Nephron progenitor cell (in vitro differentiated cells): ENCODE measurements at regions not wholly inside any gene's neighbourhood (a gene's known extent, or its start where the extent isn't known, plus 50 kb on each side); places are given as distances from the start of the nearest gene placed in this dataset.
"Not testable (repeated sequence)": the region's sequence is repeated elsewhere in the genome, so short reads cannot be mapped to it uniquely, and the experiment has no call there.

ENCODE experiments used
- DNase-seq: peaks from one replicate; pipeline ENCODE4 v3.0.0; 2021
- H3K27ac Mint-ChIP-seq: 2 replicates; pipeline ENCODE4 v1.8.0; 2021; ENCODE audit warnings: mild to moderate bottlenecking, moderate library complexity, mixed read lengths
- H3K27me3 Mint-ChIP-seq: 2 replicates; pipeline ENCODE4 v1.8.0; 2021; ENCODE audit warnings: mild to moderate bottlenecking, low read depth, mixed read lengths; ENCODE audit not compliant: poor library complexity
- H3K36me3 Mint-ChIP-seq: 2 replicates; pipeline ENCODE4 v1.8.0; 2021; ENCODE audit warnings: low read depth, mixed read lengths
- H3K4me1 Mint-ChIP-seq: 2 replicates; pipeline ENCODE4 v1.8.0; 2021; ENCODE audit warnings: mixed read lengths
- H3K4me3 Mint-ChIP-seq: 2 replicates; pipeline ENCODE4 v1.8.0; 2021; ENCODE audit warnings: mild to moderate bottlenecking, moderate library complexity, mixed read lengths
- H3K9me3 Mint-ChIP-seq: 2 replicates; pipeline ENCODE4 v1.8.0; 2021; ENCODE audit warnings: mild to moderate bottlenecking, moderate library complexity, mixed read lengths
- TF ChIP-seq, protein P1 (sequence below): fragments of 200-600 bp; sonication (generic); IDR thresholded peaks from 2 replicates; pipeline ENCODE4 v1.5.0; 2021; ENCODE audit warnings: antibody characterized with exemption

GRCh38 chr15:25091421-25092158 is 136.8 kb downstream of the SNRPN start:
- H3K9me3 Mint-ChIP-seq: peaks cover 72% of the 10 kb centered on the region
- no peaks in the 10 kb centered on the region for H3K4me1 Mint-ChIP-seq
- H3K27ac Mint-ChIP-seq: no peak overlapping the region
- no peak for DNase-seq
- no peak overlapping the region for H3K4me3 Mint-ChIP-seq
- H3K36me3 Mint-ChIP-seq: peaks cover 72% of the 10 kb centered on the region
- TF ChIP-seq, protein P1, sequence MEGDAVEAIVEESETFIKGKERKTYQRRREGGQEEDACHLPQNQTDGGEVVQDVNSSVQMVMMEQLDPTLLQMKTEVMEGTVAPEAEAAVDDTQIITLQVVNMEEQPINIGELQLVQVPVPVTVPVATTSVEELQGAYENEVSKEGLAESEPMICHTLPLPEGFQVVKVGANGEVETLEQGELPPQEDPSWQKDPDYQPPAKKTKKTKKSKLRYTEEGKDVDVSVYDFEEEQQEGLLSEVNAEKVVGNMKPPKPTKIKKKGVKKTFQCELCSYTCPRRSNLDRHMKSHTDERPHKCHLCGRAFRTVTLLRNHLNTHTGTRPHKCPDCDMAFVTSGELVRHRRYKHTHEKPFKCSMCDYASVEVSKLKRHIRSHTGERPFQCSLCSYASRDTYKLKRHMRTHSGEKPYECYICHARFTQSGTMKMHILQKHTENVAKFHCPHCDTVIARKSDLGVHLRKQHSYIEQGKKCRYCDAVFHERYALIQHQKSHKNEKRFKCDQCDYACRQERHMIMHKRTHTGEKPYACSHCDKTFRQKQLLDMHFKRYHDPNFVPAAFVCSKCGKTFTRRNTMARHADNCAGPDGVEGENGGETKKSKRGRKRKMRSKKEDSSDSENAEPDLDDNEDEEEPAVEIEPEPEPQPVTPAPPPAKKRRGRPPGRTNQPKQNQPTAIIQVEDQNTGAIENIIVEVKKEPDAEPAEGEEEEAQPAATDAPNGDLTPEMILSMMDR: no peak
- H3K27me3 Mint-ChIP-seq: peaks cover 3% of the 10 kb centered on the region

DNA sequence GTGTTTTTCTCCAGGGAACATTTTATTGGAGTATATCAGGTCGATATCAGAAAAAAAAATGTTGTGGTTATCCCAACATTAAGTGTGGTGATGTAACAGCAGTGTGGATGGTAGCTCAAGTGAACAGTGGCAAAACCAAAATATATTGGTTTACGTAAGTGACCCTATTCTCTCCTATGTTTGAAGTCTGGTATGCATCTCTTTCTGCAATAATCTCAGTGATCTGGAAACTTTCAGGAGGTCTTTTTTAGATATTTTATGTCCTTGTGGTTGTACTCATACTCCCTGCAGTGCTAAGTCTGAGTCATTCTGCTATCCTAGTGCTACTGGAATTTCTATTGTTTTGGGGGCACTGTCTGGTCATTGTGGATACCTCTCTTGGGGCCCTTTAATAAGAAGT is 137.9 kb downstream of the SNRPN start:
- TF ChIP-seq, protein P1: no peak
- peak overlapping the region; percentile 77 for H3K27ac Mint-ChIP-seq
- no peak overlapping the region for H3K4me3 Mint-ChIP-seq
- peaks cover 78% of the 10 kb centered on the region for H3K36me3 Mint-ChIP-seq
- peaks cover 3% of the 10 kb centered on the region for H3K27me3 Mint-ChIP-seq
- no peak for DNase-seq
- no peaks in the 10 kb centered on the region for H3K4me1 Mint-ChIP-seq
- H3K9me3 Mint-ChIP-seq: peaks cover 72% of the 10 kb centered on the region

DNA sequence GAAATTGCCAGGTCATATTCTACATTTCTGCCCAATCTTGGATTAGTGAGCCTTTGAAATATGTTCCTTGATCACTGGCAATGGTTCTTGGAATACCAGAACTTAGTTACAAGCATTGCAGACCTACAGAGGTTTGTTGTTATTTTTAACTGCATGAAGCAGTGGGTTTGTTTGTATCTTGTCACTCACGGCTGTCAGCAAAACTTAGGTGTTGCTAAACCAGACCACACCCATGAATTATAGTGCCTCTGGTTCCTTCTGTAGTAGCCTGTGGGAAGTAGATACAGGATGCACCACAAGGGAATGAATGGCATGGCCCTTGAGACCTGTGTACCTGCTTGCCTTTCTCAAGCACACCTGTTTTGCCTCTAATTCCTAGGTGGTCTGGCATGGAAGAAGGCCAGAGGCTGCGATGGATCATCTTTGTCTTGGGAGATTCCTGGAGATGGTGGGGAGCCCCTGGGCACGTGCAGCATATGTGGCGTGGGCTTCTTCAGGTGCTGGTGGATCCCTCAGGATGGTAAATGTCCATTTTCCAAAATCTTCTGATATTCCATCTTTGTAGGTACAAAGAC is 138.8 kb downstream of the SNRPN start:
- Mint-ChIP-seq H3K27me3 (peaks cover 3% of the 10 kb centered on the region), H3K9me3 (peaks cover 69% of the 10 kb centered on the region), H3K36me3 (peaks cover 76% of the 10 kb centered on the region), H3K4me3 (no peak overlapping the region), H3K27ac (no peak overlapping the region), H3K4me1 (no peaks in the 10 kb centered on the region)
- DNase-seq: no peak
- TF ChIP-seq, protein P1: no peak

GRCh38 chr15:25094066-25094465 is 139.3 kb downstream of the SNRPN start:
- peaks cover 3% of the 10 kb centered on the region for H3K27me3 Mint-ChIP-seq
- DNase-seq: no peak
- TF ChIP-seq, protein P1: no peak
- peaks cover 68% of the 10 kb centered on the region for H3K9me3 Mint-ChIP-seq
- no peaks in the 10 kb centered on the region for H3K4me1 Mint-ChIP-seq
- H3K4me3 Mint-ChIP-seq: no peak overlapping the region
- H3K27ac Mint-ChIP-seq: no peak overlapping the region
- peaks cover 76% of the 10 kb centered on the region for H3K36me3 Mint-ChIP-seq

DNA sequence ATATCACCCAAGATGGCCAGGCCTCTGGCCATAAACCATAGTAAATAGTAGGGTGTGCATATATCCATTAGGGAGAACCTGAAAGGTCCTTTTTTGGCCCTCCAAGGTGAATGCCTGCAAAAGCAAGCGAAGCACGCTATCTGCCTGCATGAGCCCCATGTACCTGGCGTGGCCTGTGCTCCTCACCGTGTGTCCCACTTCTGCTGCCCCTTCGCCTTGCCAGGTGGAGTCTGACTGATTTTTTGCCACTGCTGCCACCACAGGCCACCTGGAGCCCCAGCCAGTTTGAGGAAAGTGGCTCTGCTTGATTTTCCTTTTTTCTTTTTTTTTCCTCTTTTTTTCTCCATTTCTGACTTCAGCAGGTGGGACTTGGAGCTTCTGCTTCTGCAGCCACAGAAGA is 139.7 kb downstream of the SNRPN start:
- H3K4me1 Mint-ChIP-seq: no peaks in the 10 kb centered on the region
- H3K27me3 Mint-ChIP-seq: peaks cover 3% of the 10 kb centered on the region
- peaks cover 76% of the 10 kb centered on the region for H3K36me3 Mint-ChIP-seq
- TF ChIP-seq, protein P1: no peak
- DNase-seq: no peak
- peaks cover 66% of the 10 kb centered on the region for H3K9me3 Mint-ChIP-seq
- no peak overlapping the region for H3K4me3 Mint-ChIP-seq
- no peak overlapping the region for H3K27ac Mint-ChIP-seq

- no peak for DNase-seq
- H3K4me3 Mint-ChIP-seq: no peak overlapping the region
- TF ChIP-seq, protein P1: no peak
- peaks cover 1% of the 10 kb centered on the region for H3K27me3 Mint-ChIP-seq
- H3K9me3 Mint-ChIP-seq: peaks cover 60% of the 10 kb centered on the region
- peaks cover 72% of the 10 kb centered on the region for H3K36me3 Mint-ChIP-seq
- H3K4me1 Mint-ChIP-seq: no peaks in the 10 kb centered on the region
- no peak overlapping the region for H3K27ac Mint-ChIP-seq
These were observed 140.4 kb downstream of the SNRPN start for GRCh38 chr15:25095179-25095578.

GRCh38 chr15:25099966-25100365 is 145.2 kb downstream of the SNRPN start:
- not testable (repeated sequence) for H3K4me3 Mint-ChIP-seq, DNase-seq, H3K27ac Mint-ChIP-seq, H3K27me3 Mint-ChIP-seq, H3K4me1 Mint-ChIP-seq
- H3K9me3 Mint-ChIP-seq: peaks cover 47% of the 10 kb centered on the region
- peaks cover 71% of the 10 kb centered on the region for H3K36me3 Mint-ChIP-seq
